MM.1S (cell line): ENCODE measurements at regions not wholly inside any gene's neighbourhood (a gene's known extent, or its start where the extent isn't known, plus 50 kb on each side); places are given as distances from the start of the nearest gene placed in this dataset.

Experiments
- DNase-seq: peaks from one replicate; pipeline ENCODE4 v3.0.0-alpha.2; 2015
- H2AFZ ChIP-seq: fragments of 300-600 bp; sonication (generic); 2 replicates; pipeline ENCODE4 v1.6.0; 2016; ENCODE audit warnings: antibody characterized with exemption, low read length
- H3F3A ChIP-seq: fragments of 300-600 bp; sonication (generic); 2 replicates; pipeline ENCODE4 v1.6.1; 2016; ENCODE audit warnings: mild to moderate bottlenecking, antibody characterized with exemption, low read length, moderate library complexity, mixed read lengths; ENCODE audit not compliant: insufficient read depth
- H3K27ac ChIP-seq: fragments of 300-600 bp; sonication (generic); 2 replicates; pipeline ENCODE4 v1.5.1; 2016; ENCODE audit warnings: mild to moderate bottlenecking, low read length
- H3K27me3 ChIP-seq: fragments of 300-600 bp; sonication (generic); replicated peaks from 2 replicates; pipeline ENCODE4 v1.6.0; 2016; ENCODE audit warnings: low read length; ENCODE audit not compliant: insufficient read depth
- H3K36me3 ChIP-seq: fragments of 300-600 bp; sonication (generic); replicated peaks from 2 replicates; pipeline ENCODE4 v1.6.1; 2016; ENCODE audit warnings: mild to moderate bottlenecking, low read length, mixed read lengths; ENCODE audit not compliant: insufficient read depth
- H3K4me1 ChIP-seq: fragments of 300-600 bp; sonication (generic); 2 replicates; pipeline ENCODE4 v1.6.1; 2016; ENCODE audit warnings: low read length, mixed read lengths
- H3K4me2 ChIP-seq: fragments of 300-600 bp; sonication (generic); 2 replicates; pipeline ENCODE4 v1.6.0; 2016; ENCODE audit warnings: low read depth, low read length
- H3K4me3 ChIP-seq: fragments of 300-600 bp; sonication (generic); 2 replicates; pipeline ENCODE4 v1.5.1; 2016; ENCODE audit warnings: low read length, mixed read lengths
- H3K79me2 ChIP-seq: fragments of 300-600 bp; sonication (generic); 2 replicates; pipeline ENCODE4 v1.6.1; 2016; ENCODE audit warnings: mixed run types, low read length, mixed read lengths
- H3K9ac ChIP-seq: fragments of 300-600 bp; sonication (generic); 2 replicates; pipeline ENCODE4 v1.6.1; 2016; ENCODE audit warnings: low read length, mixed read lengths
- H3K9me2 ChIP-seq: fragments of 300-600 bp; sonication (generic); replicated peaks from 2 replicates; pipeline ENCODE4 v1.6.1; 2016; ENCODE audit warnings: mild to moderate bottlenecking, low read length, mixed read lengths; ENCODE audit not compliant: insufficient read depth
- H3K9me3 ChIP-seq: fragments of 300-600 bp; sonication (generic); replicated peaks from 2 replicates; pipeline ENCODE4 v1.6.1; 2016; ENCODE audit warnings: mild to moderate bottlenecking, low read length, mixed read lengths; ENCODE audit not compliant: insufficient read depth
- H4K20me1 ChIP-seq: fragments of 300-600 bp; sonication (generic); 2 replicates; pipeline ENCODE4 v1.6.1; 2016; ENCODE audit warnings: mild to moderate bottlenecking, low read length, moderate library complexity, mixed read lengths; ENCODE audit not compliant: insufficient read depth
- EZH2 ChIP-seq: fragments of 300-600 bp; sonication (generic); optimal IDR thresholded peaks from 2 replicates; pipeline ENCODE3; 2017; ENCODE audit warnings: low read depth, mild to moderate bottlenecking, antibody characterized with exemption, low read length, mixed read lengths
- EZH2phosphoT487 ChIP-seq: fragments of 300-600 bp; sonication (generic); IDR thresholded peaks from 2 replicates; pipeline ENCODE4 v1.6.1; 2018; ENCODE audit warnings: antibody characterized with exemption, low read length
- TF ChIP-seq, protein P1 (sequence below): fragments of 300-600 bp; sonication (generic); IDR thresholded peaks from 2 replicates; pipeline ENCODE4 v1.5.1; 2016; ENCODE audit warnings: antibody characterized with exemption, low read length, mixed read lengths

DNA sequence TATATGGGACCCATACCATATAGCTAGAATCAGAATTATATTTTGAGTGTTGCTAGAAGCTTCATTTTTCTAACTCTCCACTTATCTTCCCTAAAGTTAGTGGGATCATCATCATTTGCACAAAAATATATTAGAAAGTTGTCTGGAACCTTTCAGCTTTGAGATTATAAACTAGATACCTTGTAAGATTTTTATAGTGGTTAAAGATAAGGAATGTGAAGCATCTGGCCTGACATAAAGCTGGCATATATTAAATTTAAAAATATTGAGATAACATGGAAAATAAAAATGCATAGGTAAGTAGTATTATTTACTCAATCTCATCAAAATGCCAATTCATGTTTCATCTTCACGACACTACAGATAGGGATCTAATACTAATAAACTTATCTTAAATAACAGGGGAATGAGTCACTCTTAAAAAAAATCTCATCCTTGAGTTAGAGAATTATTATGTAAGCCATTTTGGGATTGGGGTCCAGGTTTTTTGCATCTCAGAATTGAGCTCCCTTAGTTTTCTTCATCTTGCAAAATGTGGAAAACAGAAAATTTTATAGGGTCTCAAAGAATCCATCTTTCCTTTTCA, 318.5 kb downstream of the KCNC2 start:
- Histone ChIP-seq H2AFZ (no peak overlapping the region), H3K4me3 (no peak overlapping the region), H3K9me3 (no peaks in the 10 kb centered on the region), H3K27me3 (no peaks in the 10 kb centered on the region), H4K20me1 (no peaks in the 10 kb centered on the region), H3F3A (no peaks in the 10 kb centered on the region), H3K79me2 (no peaks in the 10 kb centered on the region), H3K36me3 (no peaks in the 10 kb centered on the region), H3K9me2 (no peaks in the 10 kb centered on the region), H3K4me2 (no peak overlapping the region), H3K4me1 (no peaks in the 10 kb centered on the region), H3K27ac (no peak overlapping the region), H3K9ac (no peak overlapping the region)
- TF ChIP-seq, protein P1, sequence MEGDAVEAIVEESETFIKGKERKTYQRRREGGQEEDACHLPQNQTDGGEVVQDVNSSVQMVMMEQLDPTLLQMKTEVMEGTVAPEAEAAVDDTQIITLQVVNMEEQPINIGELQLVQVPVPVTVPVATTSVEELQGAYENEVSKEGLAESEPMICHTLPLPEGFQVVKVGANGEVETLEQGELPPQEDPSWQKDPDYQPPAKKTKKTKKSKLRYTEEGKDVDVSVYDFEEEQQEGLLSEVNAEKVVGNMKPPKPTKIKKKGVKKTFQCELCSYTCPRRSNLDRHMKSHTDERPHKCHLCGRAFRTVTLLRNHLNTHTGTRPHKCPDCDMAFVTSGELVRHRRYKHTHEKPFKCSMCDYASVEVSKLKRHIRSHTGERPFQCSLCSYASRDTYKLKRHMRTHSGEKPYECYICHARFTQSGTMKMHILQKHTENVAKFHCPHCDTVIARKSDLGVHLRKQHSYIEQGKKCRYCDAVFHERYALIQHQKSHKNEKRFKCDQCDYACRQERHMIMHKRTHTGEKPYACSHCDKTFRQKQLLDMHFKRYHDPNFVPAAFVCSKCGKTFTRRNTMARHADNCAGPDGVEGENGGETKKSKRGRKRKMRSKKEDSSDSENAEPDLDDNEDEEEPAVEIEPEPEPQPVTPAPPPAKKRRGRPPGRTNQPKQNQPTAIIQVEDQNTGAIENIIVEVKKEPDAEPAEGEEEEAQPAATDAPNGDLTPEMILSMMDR = no peak
- TF ChIP-seq EZH2 (no peak), EZH2phosphoT487 (no peak)
- no peak for DNase-seq

DNA sequence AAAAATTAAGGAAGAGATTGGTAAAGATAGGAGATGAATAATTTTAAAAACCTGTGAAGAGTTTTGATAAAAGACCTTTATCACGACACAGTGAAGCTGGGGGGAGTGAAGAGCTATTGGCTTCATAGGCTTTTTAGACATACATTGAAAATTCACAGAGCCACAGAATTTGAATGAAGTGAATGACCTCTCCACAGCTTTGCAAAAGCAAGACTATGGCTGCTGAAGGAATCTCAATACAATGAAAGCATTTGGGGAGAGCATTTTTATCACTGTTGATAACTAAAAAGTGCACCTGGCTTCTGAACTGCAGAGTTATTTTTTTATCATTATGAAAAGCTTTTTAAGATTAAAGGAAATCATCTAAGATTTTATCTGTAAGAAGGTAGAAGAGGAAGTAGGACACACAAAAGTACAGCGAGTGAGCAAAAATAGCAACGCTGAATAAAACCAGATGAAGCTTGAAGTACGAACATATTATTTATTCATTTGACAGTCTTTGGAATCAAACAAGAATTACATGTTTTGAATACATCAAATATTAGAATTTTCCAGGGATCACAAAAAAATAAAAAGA, 317.5 kb downstream of the KCNC2 start:
- H3K9me3 ChIP-seq = no peaks in the 10 kb centered on the region
- H3F3A ChIP-seq = no peaks in the 10 kb centered on the region
- H3K27ac ChIP-seq = no peak overlapping the region
- DNase-seq = no peak
- H4K20me1 ChIP-seq = no peaks in the 10 kb centered on the region
- H3K4me1 ChIP-seq = no peaks in the 10 kb centered on the region
- H3K27me3 ChIP-seq = no peaks in the 10 kb centered on the region
- H3K4me3 ChIP-seq = no peak overlapping the region
- H3K9me2 ChIP-seq = no peaks in the 10 kb centered on the region
- no peak overlapping the region for H3K4me2 ChIP-seq
- no peak overlapping the region for H3K9ac ChIP-seq
- H3K79me2 ChIP-seq = no peaks in the 10 kb centered on the region
- H3K36me3 ChIP-seq = no peaks in the 10 kb centered on the region
- TF ChIP-seq, protein P1 = no peak
- TF ChIP-seq EZH2phosphoT487 (no peak), EZH2 (no peak)
- no peak overlapping the region for H2AFZ ChIP-seq

DNA sequence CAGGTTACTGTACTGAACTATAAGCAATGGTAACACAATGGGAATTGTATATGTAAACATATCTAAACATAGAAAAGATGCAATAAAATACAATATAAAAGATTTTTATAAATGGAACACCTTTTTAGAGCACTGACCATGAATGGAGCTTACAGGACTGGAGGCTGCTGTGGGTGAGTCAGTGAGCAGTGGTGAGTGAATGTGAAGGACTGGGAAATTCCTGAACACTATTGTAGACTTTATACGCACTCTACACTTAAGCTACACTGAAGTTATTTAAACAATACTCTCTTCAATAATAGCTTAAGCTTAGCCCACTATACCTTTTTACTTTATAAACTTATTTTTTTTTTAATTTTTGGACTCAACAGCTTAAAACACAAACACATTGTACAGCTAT, 313.5 kb downstream of the KCNC2 start:
- Histone ChIP-seq H3K4me3 (no peak overlapping the region), H3K9me3 (no peaks in the 10 kb centered on the region), H3K27ac (no peak overlapping the region), H3K4me2 (no peak overlapping the region), H3K79me2 (no peaks in the 10 kb centered on the region), H2AFZ (no peak overlapping the region), H4K20me1 (no peaks in the 10 kb centered on the region), H3K27me3 (no peaks in the 10 kb centered on the region), H3K9ac (no peak overlapping the region), H3K36me3 (no peaks in the 10 kb centered on the region), H3K4me1 (no peaks in the 10 kb centered on the region), H3F3A (no peaks in the 10 kb centered on the region), H3K9me2 (no peaks in the 10 kb centered on the region)
- DNase-seq = no peak
- TF ChIP-seq, protein P1 = no peak
- TF ChIP-seq EZH2 = no peak
